ENCODE measurements at regions not wholly inside any gene's neighbourhood (a gene's known extent, or its start where the extent isn't known, plus 50 kb on each side); places are given as distances from the start of the nearest gene placed in this dataset.
"Not testable (repeated sequence)": the region's sequence is repeated elsewhere in the genome, so short reads cannot be mapped to it uniquely, and the experiment has no call there.

DNA sequence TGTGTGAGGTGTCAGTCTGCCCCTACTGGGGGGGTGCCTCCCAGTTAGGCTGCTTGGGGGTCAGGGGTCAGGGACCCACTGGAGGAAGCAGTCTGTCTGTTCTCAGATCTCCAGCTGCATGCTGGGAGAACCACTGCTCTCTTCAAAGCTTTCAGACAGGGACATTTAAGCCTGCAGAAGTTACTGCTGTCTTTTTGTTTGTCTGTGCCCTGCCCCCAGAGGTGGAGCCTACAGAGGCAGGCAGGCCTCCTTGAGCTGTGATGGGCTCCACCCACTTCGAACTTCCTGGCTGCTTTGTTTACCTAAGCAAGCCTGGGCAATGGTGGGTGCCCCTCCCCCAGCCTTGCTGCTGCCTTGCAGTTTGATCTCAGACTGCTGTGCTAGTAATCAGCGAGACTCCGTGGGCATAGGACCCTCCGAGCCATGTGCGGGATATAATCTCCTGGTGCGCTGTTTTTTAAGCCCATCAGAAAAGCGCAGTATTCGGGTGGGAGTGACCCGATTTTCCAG is 153.7 kb upstream of the RXFP1 start:
- H3K36me3 Mint-ChIP-seq, H3K4me3 Mint-ChIP-seq, DNase-seq, H3K4me1 Mint-ChIP-seq, H3K27me3 Mint-ChIP-seq, CTCF ChIA-PET, H3K27ac Mint-ChIP-seq: not testable (repeated sequence)
- H3K9me3 Mint-ChIP-seq, result peaks cover 14% of the 10 kb centered on the region

DNA sequence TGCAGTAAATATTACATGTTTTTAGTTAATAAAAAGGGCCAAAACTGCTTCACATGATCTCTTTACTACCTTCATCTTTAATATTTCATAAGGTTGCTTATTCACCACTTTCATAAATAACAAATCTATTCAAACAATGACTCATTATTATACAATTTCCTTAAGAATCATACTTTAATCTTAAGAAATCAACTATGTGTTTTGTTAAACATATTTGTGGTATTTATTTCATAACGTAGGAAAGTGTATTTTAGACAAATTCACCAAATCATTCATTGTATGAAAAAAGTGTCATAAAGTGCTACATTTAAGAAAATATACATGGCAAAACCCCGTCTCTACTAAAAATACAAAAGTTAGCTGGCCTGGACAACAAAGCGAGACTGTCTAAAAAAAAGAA is 150.5 kb upstream of the RXFP1 start:
- H3K4me3 Mint-ChIP-seq, result no peak overlapping the region
- H3K27me3 Mint-ChIP-seq, result no peaks in the 10 kb centered on the region
- H3K27ac Mint-ChIP-seq, result no peak overlapping the region
- H3K36me3 Mint-ChIP-seq, result no peaks in the 10 kb centered on the region
- H3K4me1 Mint-ChIP-seq, result no peaks in the 10 kb centered on the region
- peaks cover 5% of the 10 kb centered on the region for H3K9me3 Mint-ChIP-seq
- no peak for DNase-seq
- CTCF ChIA-PET, result no interaction called here

DNA sequence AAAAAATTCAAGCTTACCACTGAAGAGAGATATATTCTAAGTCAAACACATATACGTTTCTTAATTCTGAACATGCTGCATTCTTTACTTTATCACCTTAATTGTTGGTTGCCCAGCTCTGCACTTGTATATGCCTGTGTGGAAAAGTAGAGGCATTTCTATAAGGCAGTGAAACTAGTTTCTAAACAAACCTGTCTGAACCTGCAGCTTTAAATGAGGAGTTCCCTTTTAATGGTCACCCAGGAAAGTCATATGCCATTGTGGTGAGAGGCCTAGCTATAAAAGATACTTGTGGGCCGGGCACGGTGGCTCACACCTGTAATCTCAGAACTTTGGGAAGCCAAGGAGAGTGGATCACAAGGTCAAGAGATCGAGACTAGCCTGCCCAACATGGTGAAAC is 147.4 kb upstream of the RXFP1 start:
- CTCF ChIA-PET, result no interaction called here
- H3K27ac Mint-ChIP-seq, result no peak overlapping the region
- DNase-seq, result no peak
- H3K4me3 Mint-ChIP-seq, result no peak overlapping the region
- H3K9me3 Mint-ChIP-seq, result no peaks in the 10 kb centered on the region
- H3K36me3 Mint-ChIP-seq, result no peaks in the 10 kb centered on the region
- no peaks in the 10 kb centered on the region for H3K4me1 Mint-ChIP-seq
- no peaks in the 10 kb centered on the region for H3K27me3 Mint-ChIP-seq

DNA sequence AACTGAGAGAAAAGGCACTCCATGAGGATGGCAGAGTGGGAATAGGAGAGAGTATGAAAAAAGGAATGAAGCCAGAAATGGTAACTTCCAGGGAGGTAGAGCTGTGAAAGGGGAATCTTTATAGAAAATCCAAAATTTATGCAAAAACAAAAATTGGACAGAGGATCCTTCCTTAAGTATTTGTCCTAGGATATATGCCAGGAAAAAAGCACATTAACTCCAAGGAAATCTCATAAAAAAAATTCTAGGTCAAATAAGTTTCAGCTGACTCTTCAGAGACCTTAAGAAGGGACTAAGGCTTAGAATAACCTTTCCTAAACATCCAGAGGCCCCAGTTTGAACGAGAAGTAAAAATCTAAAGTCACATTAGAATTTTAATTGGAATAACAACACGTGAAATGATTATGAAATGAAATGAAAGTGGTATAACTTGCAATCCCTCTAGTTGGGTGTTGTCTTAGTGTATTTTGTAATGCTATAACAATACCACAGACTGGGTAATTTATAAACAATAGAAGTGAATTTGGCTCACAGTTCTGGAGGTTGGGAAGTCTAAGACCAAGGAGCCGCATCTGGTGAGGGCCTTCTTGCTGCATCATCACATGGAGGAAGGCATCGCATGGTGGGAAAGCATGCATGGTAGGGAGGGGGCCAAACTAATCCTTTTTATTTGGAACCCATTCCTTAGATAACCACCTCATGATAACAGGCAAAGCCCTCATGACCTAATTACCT is 145.4 kb upstream of the RXFP1 start:
- CTCF ChIA-PET, result no interaction called here
- Mint-ChIP-seq H3K4me3 (no peak overlapping the region), H3K36me3 (no peaks in the 10 kb centered on the region), H3K9me3 (no peaks in the 10 kb centered on the region), H3K27me3 (no peaks in the 10 kb centered on the region), H3K4me1 (no peaks in the 10 kb centered on the region), H3K27ac (no peak overlapping the region)
- DNase-seq, result no peak

DNA sequence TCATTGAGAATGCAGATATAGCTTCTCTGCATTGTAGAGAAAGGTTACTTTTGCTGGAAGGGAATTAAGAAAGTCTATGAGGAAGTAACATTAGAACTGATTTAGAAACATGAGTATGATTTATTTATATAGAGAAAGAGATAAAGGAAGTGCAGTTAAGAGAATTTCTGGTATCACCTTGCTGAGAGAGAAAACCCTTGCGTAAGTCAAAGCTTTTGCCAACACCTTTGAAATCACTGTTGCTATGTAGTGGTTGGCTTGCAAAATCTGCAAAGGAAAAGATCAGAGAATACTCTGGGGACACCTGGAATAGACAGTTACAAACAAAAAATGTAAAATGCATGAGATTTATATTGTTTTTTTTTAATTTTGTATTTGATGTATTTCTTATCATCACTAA is 137.3 kb upstream of the RXFP1 start:
- Mint-ChIP-seq H3K9me3 (no peaks in the 10 kb centered on the region), H3K27me3 (no peaks in the 10 kb centered on the region), H3K4me1 (no peaks in the 10 kb centered on the region), H3K4me3 (no peak overlapping the region), H3K36me3 (no peaks in the 10 kb centered on the region), H3K27ac (no peak overlapping the region)
- CTCF ChIA-PET, result no interaction called here
- DNase-seq, result no peak

DNA sequence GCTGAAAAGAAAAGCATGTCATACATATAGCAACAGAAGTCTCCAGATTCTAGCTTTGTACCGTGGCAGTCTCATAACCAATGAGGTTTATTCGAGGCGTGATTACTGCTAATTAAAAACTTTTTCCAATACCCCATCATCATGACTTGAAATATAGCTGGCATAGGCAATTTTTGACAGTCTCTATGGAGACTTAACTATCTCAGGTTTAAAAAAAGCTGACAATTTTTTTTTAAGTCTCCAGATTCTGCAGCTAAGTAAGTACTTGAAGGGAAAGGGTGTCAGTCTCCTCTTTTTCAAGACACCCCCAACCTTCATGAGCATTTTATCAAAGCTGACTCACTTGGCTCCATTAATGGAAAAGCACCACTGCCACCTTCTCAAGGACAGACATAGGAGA is 126.3 kb upstream of the RXFP1 start:
- H3K27ac Mint-ChIP-seq, result no peak overlapping the region
- DNase-seq, result no peak
- H3K27me3 Mint-ChIP-seq, result no peaks in the 10 kb centered on the region
- no peaks in the 10 kb centered on the region for H3K9me3 Mint-ChIP-seq
- CTCF ChIA-PET, result interaction anchor here (1.2 kb wide), 1 partner anchor 11 kb away, joined by 4 read pairs; no protein-coding TSS in a partner anchor
- no peaks in the 10 kb centered on the region for H3K36me3 Mint-ChIP-seq
- H3K4me3 Mint-ChIP-seq, result no peak overlapping the region
- no peaks in the 10 kb centered on the region for H3K4me1 Mint-ChIP-seq

DNA sequence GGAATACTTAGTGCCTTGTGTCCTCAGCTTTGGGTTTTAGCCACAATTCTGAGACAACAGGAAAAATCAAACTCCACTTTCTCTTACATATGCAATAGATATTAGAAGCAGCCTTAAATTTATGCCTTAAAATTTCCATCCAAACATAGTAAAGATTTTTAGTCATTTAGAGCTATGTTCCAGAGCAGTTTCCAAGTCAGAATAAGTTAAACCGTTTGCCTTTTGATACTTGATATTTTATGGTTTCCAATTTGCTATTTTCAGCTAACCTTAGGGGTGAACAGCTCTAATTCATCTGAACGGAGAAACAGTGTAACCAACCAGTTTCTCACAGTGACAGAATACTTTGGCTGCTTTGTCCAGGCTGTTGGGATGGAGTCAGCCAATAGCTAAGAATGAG is 125.8 kb upstream of the RXFP1 start:
- no peaks in the 10 kb centered on the region for H3K4me1 Mint-ChIP-seq
- no peaks in the 10 kb centered on the region for H3K9me3 Mint-ChIP-seq
- H3K27me3 Mint-ChIP-seq, result no peaks in the 10 kb centered on the region
- no peak overlapping the region for H3K27ac Mint-ChIP-seq
- CTCF ChIA-PET, result interaction anchor here (1.2 kb wide), 1 partner anchor 10 kb away, joined by 4 read pairs; no protein-coding TSS in a partner anchor
- DNase-seq, result no peak
- no peaks in the 10 kb centered on the region for H3K36me3 Mint-ChIP-seq
- H3K4me3 Mint-ChIP-seq, result no peak overlapping the region

DNA sequence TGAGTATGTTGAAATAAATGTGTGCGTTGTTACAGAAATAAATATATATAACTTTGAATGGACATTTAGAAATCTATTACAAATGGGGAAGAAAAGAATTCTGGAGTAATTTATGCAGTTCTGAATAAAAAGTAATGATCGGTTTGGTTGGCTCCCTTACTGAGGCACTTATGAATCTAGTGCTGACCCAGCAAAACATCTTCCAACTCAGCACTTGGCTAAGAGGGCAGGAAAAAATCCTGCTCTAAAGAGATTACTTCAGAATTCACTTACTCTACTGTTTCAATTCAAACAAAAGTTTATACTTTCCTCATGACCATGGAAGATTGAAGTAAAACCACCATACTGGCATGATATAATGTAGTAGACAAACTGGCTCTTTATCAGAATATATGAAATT is 123.9 kb upstream of the RXFP1 start:
- no peak for DNase-seq
- H3K27ac Mint-ChIP-seq, result no peak overlapping the region
- H3K4me3 Mint-ChIP-seq, result no peak overlapping the region
- H3K9me3 Mint-ChIP-seq, result no peaks in the 10 kb centered on the region
- no peaks in the 10 kb centered on the region for H3K36me3 Mint-ChIP-seq
- CTCF ChIA-PET, result no interaction called here
- no peaks in the 10 kb centered on the region for H3K27me3 Mint-ChIP-seq
- no peaks in the 10 kb centered on the region for H3K4me1 Mint-ChIP-seq

DNA sequence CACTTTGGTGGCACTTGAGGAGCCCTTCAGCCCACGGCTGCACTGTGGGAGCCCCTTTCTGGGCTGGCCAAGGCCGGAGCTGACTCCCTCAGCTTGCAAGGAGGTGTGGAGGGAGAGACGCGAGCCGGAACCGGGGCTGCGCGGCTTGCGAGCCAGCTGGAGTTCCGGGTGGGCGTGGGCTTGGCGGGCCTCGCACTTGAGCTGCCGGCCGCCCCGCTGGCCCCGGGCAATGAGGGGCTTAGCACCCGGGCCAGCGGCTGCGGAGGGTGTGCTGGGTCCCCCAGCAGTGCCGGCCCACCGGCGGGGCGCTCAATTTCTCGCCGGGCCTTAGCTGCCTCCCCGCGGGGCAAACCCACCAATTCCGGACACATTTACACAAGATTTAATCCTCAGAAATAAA is 113.7 kb upstream of the RXFP1 start:
- DNase-seq, H3K36me3 Mint-ChIP-seq, CTCF ChIA-PET, H3K27ac Mint-ChIP-seq, H3K27me3 Mint-ChIP-seq, H3K4me3 Mint-ChIP-seq, H3K4me1 Mint-ChIP-seq, H3K9me3 Mint-ChIP-seq: not testable (repeated sequence)

DNA sequence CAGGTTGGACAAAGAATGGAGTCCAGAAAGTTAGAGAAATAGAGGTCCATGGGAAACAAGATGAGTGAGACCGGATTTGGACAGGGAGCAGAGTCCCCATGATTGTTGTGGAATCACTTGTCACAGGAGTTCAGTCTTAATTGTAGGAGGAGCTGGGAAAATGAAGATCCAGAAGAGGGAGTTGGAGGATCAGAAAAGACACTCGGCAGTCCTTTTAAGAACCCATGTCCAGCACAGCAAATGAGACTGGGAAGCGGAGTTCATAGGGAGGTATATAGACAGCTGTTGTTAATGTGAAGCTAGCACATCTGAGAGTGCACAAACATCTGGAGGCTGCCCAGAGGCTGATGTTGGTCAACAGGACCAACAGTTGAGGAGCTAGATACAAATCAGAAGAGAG is 111.4 kb upstream of the RXFP1 start:
- H3K4me1 Mint-ChIP-seq, result no peaks in the 10 kb centered on the region

DNA sequence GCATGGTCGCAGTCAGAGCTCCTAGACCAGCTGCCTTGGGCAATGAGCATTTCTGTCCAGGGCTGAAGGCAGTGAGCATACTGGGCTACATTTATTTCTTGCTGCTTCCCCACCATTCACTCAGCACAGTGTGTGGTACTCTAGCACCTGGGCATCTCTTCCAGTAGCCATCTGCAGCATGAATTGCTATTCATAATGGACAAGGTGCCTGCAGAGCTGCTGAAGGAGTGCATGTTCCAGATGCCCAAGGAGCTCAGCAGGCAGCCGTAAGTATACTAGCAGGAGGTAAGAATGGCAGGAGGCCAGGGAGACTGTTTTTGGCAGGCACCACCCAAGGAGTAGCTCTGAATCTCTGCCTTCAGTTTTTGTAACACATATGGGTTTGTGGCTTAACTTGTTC is 110.4 kb upstream of the RXFP1 start:
- DNase-seq, result no peak
- Mint-ChIP-seq H3K27ac (no peak overlapping the region), H3K9me3 (no peaks in the 10 kb centered on the region), H3K36me3 (no peaks in the 10 kb centered on the region), H3K27me3 (no peaks in the 10 kb centered on the region), H3K4me1 (no peaks in the 10 kb centered on the region), H3K4me3 (no peak overlapping the region)
- CTCF ChIA-PET, result no interaction called here

More for the DNA sequence above, 111.4 kb upstream of the RXFP1 start:
- Mint-ChIP-seq H3K27ac (no peak overlapping the region), H3K36me3 (no peaks in the 10 kb centered on the region), H3K9me3 (no peaks in the 10 kb centered on the region), H3K27me3 (no peaks in the 10 kb centered on the region), H3K4me3 (no peak overlapping the region)
- no peak for DNase-seq
- CTCF ChIA-PET, result no interaction called here

DNA sequence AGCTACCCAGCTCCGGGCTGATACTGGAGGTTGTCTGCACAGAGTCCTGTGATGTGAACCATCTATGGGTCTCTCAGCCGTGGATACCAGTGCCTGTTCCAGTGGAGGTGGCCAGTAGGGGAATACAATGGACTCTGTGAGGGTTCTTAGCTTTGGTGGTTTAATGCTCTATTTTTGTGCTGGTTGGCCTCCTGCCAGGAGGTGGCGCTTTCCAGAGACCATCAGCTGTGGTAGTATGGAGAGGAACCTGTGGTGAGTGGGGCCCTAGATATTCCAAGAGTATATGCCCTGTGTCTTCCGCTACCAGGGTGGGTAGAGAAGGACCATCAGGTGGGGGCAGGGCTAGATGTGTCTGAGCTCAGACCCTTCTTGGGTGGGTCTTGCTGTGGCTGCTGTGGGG is 103.0 kb upstream of the RXFP1 start:
- not testable (repeated sequence) for H3K9me3 Mint-ChIP-seq, H3K27ac Mint-ChIP-seq, H3K27me3 Mint-ChIP-seq

DNA sequence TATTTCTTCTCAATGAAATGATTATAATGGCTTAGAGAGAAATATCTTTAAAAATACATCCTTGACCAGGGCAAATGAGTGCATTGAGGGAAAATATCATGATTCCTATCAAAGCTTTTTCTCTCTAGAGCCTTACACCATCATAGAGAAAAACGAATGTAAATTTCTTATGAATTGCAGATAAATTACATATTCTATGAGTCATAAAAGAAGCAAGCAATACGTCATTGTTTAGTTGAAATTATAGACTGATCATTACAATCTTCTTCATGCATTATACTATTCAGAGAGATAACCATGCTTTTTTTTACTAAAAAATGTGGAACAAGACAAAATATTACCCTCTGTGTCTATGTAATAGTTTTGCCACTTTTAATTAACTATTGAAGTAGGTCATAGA is 100.9 kb upstream of the RXFP1 start:
- CTCF ChIA-PET, result no interaction called here
- no peak overlapping the region for H3K4me3 Mint-ChIP-seq
- H3K4me1 Mint-ChIP-seq, result no peaks in the 10 kb centered on the region
- H3K36me3 Mint-ChIP-seq, result no peaks in the 10 kb centered on the region
- H3K27me3 Mint-ChIP-seq, result no peaks in the 10 kb centered on the region
- H3K9me3 Mint-ChIP-seq, result no peaks in the 10 kb centered on the region
- DNase-seq, result no peak
- no peak overlapping the region for H3K27ac Mint-ChIP-seq

More for the DNA sequence above, 103.0 kb upstream of the RXFP1 start:
- H3K4me1 Mint-ChIP-seq, H3K36me3 Mint-ChIP-seq, H3K4me3 Mint-ChIP-seq, CTCF ChIA-PET, DNase-seq: not testable (repeated sequence)

DNA sequence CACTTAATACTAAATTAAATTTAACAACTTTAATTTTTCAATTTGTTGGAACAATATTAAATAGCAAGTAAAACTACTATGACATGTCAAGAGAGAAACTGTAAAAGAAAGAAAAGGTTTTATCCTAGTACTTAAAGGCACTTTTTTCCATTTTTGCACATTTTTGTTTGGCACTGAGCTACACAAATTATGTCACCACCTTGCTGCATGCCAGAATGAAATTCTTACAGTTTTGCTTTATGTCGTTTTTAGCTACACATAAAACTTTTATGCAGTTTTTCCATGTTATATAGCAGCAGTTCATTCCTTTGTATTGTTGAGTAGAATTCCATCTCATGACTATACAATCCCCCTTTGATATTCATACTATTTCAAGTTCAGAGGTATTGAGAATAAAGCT is 99.1 kb upstream of the RXFP1 start:
- H3K36me3 Mint-ChIP-seq, result no peaks in the 10 kb centered on the region
- H3K27ac Mint-ChIP-seq, result no peak overlapping the region
- no peak for DNase-seq
- no peaks in the 10 kb centered on the region for H3K4me1 Mint-ChIP-seq
- H3K27me3 Mint-ChIP-seq, result no peaks in the 10 kb centered on the region
- no peaks in the 10 kb centered on the region for H3K9me3 Mint-ChIP-seq
- CTCF ChIA-PET, result no interaction called here
- no peak overlapping the region for H3K4me3 Mint-ChIP-seq

DNA sequence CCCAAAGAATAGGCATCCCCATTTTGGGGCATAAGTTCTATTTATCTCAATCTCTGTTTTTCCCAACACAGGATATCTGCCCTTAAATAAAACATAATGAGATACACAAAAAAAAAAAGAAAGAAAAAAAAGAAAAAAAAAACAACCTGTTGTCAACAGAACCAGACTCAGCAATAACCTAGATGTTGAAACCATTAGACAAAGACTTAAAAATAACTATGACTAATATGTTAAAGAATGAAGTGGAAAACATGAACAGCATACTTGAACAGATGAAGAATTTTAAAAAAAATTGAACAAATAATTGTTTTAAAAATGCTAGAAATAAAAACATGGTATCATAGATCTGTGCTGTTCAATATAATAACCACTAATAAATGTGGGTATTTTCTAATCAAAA is 93.4 kb upstream of the RXFP1 start:
- Mint-ChIP-seq H3K4me1 (no peaks in the 10 kb centered on the region), H3K9me3 (no peaks in the 10 kb centered on the region), H3K4me3 (no peak overlapping the region), H3K27me3 (no peaks in the 10 kb centered on the region), H3K36me3 (no peaks in the 10 kb centered on the region), H3K27ac (no peak overlapping the region)
- no peak for DNase-seq
- CTCF ChIA-PET, result no interaction called here

DNA sequence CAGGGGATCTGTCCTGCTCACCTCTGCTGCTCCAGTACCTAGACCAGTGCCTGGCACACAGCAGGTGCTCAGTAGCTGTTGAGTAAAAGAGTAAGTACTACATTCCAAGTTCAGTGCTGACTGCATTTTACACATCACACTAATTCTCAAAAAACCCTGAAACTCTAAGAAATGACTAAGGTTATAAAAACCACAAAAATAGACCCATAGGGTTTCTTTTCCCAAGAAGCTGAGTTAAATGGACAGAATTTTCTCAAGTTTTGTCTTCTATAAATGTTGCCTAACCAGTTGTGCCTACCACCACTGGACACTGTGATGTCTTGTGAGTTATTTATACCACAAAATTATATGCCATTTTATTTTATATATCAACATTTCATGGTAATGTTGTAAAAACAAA is 78.9 kb upstream of the RXFP1 start:
- Mint-ChIP-seq H3K4me1 (no peaks in the 10 kb centered on the region), H3K27me3 (no peaks in the 10 kb centered on the region), H3K4me3 (no peak overlapping the region), H3K9me3 (no peaks in the 10 kb centered on the region), H3K27ac (no peak overlapping the region), H3K36me3 (no peaks in the 10 kb centered on the region)
- CTCF ChIA-PET, result no interaction called here
- DNase-seq, result no peak
